Dedifferentiated amniotic fluid mesenchymal stem cell (primary cell): ENCODE measurements at regions not wholly inside any gene's neighbourhood (a gene's known extent, or its start where the extent isn't known, plus 50 kb on each side); places are given as distances from the start of the nearest gene placed in this dataset.

Source experiments
- DNase-seq: peaks from one replicate; pipeline ENCODE4 v3.0.0-alpha.2; 2016; ENCODE audit errors: extremely low spot score

GRCh38 chr10:113442336-113442735, 110.5 kb upstream of the HABP2 start:
- no peak for DNase-seq

GRCh38 chr10:113443141-113443925, 109.5 kb upstream of the HABP2 start:
- DNase-seq = no peak

DNA sequence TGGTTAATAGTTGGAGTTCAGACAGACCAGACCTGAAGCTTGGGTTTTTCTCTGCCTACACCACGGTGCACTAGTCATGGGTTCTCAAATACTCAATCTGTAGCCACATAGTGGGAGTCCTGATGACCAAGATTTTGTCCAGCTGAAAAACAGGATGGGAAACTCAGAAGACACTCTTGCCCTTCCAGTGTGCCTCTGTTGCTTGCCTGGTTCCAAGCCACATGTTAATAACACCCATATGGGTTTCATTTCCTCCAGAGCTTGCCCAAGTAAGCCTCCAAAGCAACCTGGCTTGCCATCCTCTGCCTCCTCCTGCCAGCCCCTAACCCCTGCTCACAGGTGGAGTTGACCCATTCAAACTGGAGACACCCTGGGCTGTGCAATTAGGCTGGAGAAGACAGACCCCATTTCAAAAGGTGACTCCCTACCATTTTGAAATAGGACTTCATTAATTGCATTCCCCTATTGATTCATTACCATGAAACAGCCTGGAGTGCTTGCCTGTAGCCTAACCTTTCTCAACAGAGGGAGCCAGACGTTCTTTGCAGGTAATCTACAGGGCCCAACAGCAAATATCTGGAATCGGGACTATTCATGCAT, 108.0 kb upstream of the HABP2 start:
- DNase-seq = no peak

- no peak for DNase-seq
Observed at GRCh38 chr10:113445736-113446135, 107.1 kb upstream of the HABP2 start.

- DNase-seq = no peak
Observed at GRCh38 chr10:113446739-113447138, 106.1 kb upstream of the HABP2 start.

DNA sequence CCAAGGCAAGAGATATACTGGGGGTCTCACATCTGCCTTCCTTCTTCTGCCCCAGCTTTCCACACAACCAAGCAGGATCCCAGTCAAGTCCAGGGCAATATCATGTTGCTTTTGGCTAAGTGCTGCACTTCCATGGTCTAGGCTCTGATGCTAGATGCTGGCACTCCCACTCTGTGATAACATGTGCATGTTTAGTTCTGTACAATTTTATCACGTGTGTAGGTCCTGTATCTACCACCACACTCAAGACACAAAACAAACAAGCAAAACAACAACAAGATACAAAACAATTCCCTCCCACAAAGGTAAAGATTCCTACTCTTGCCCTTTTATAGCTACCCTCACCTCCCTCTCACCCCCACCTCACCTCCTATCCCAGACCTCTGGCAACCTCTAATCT, 105.6 kb upstream of the HABP2 start:
- no peak for DNase-seq

DNA sequence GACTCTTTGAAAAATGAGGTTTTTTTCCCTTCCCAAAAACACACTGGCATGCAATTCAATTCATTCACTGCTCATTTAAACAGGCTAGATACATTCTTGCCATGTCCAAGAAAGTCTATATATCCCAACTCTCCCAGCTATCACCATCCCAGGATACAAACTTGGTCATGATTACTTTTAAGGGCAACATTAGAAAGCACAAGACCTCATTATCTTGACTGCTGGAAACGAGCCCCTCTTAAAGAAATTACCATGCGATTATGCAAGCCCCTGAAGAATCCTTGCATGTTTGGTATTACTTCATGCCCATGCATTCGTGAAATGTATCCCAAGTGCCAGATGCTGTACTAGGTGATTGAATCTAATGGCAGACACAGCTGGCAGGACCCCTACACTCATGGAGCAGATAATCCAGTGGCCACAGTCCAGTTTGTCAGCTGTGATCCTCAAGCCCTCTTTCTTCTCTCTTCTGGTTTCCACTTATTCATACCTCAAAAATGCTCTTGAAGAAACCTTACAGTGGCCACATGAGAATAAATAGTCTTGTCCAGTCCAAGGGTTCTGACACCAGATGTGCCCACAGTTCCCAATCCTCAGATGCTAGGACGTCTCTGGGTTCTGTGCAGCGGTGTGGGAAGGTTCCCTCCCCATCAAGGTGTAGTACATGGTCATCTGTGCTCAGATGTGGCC, 103.7 kb upstream of the HABP2 start:
- no peak for DNase-seq

DNA sequence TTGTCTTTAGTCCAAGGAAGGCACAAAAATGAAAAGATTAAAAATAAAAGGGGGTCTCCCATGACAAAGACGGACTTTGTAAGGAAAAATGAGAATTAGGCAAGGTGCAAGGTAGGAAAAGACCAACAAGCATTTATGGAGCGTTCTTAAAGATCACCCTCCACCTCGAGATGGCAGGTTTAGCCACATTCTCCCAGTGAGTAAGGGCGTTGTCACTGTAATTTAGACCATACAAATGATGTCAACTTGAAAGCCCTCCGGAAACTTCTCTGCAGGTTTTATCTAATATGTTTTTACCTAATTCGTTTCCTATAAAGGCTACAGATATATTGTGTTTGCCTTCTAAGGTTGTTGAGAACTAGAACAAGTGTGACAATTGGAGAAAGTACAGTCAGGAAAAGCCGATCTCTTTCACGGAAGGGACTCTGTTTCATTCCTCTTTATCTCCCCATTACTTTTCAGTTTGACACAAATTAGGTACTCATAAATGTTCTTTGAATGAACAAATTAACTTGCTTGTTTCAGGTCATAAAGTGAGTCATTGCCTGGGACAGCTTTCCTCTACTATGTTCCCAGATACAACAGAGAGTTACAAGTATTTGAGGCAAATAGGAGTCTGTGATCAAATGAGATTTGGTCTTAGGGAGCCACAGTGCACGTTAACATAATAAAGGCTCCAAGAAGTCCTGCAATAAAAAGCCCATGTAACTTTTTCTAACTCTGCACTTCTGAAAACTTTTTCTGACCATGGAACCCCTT, 102.6 kb upstream of the HABP2 start:
- no peak for DNase-seq

DNA sequence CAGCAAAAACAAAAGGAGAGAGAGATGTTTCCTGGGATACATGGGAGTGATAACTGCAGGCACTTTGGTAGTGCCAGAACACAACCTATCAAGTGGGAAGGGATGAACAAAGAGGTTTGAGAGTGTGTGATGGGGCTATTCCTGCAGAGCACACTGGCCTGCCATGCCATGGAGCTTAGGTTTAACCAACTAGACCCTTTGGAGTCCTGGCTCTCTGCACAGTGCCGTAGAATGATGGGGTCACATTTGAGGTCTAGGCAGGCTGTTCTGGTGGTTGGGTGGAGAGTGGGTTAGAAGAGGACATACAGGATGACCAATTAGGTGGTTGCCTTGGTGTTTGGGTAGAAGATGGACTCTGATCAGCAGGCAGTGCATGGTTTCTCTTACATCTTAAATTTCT, 101.9 kb upstream of the HABP2 start:
- no peak for DNase-seq

DNA sequence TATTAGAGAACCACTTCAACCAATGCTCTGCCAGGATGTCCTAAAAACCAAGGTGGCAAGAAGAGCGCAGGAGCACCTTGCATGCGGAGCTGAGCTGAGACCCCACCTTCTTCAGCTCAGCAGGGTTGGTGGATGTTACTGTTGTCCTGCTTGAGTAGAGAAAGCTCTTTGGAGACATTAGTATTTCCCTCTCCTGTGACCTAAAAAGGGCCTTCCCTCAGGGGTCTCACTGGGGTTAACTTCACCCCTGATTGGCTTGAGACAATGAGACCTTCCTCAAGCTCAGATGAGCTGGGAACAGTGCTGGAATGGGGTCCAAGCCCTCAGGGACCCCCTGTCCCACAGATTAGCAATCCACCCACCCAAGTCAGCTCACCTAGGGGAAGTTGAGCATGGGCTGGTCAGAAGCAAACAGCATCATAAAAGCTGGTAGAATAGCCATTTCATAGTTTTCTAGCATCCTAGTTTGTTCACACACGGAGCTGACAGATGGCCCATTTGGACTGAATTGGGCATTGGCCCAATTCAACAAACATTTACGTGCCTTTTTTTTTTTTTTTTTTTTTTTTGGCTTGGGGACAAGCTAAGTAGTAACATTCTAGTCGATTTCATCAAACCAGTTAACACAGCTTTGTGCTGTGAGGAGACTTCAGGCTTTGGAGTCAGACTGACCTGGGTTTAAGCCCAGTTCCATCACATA, 100.6 kb upstream of the HABP2 start:
- DNase-seq = no peak

- no peak for DNase-seq
Observed at GRCh38 chr10:113453351-113453750, 99.5 kb upstream of the HABP2 start.

- DNase-seq = peak; percentile 31
Observed at GRCh38 chr10:113454341-113455061, 98.4 kb upstream of the HABP2 start.

DNA sequence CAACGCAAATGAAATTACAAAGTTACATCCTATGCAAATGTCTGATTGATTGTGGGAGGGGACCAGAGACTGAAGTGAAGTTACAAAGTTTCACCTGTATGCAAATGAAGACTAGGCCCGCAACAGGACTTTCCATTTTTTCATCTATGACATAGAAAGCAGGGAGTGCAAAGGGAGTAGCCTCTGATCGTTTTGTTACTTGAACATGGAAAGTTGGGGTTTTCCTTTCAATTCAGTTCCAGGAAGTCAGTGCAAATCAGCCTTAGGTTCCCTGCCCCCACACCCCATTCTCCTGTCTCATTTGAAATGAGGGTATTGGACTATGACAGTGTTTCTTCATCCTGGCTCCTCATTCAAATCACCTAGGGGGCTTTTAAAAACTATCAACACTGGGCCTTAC, 96.9 kb upstream of the HABP2 start:
- DNase-seq = no peak

DNA sequence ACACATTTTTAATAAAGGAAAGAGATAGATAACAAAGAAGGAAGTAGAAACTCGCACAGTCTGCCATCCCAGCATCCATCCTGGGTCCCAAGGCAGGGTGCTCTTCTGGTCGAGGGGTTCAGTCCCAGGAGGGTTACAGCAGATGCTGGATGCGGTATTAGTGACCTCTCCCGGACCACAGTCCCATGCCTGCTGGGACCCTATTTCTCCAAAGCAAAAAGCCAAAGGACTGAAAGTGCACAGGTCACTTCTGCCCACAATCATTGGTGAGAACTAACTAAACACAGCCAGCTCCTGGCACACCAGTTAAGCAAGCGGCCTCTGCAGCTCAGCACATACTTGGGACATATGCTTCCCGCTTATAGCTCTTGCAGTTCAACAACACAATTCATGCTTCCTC, 96.1 kb upstream of the HABP2 start:
- no peak for DNase-seq

- DNase-seq = no peak
Observed at GRCh38 chr10:113457408-113457807, 95.4 kb upstream of the HABP2 start.

- DNase-seq = no peak
Observed at GRCh38 chr10:113458451-113458850, 94.4 kb upstream of the HABP2 start.

DNA sequence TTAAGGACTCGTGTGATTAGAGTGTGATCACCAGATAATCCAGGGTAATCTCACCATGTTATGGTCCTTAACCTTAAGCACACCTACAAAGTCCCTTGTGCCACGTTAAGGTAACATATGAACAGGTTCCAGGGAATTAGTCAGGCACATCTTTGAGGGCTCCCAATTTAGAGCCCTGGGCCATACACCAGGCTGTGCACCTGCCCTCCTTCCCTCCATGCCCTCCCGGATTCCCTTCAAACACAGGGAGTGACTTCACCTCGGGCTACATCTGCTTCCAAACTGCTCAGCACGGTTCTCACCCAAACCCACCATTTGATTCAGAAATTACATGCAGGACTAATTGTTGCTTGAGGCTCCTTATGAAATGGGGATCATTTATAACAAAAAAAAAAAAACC, 93.9 kb upstream of the HABP2 start:
- DNase-seq = no peak

- no peak for DNase-seq
Observed at GRCh38 chr10:113459626-113460280, 93.1 kb upstream of the HABP2 start.

DNA sequence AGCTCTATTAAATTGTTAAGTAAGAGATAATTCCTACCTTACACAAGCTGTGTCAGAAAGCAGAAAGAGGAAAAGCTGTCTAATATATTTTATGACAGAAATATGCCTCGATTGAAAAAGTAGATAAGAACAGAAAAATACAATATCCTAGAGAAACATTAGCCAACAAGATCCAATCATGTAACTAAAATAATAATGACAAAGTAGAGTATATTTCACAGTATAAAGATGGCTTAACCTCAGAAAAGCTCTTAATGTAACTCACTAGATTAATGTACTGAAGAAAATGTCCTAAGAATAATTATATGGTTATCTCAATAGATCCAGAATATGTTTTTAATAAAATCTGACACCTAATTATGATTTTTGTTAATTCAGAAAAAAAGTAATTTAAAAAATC, 89.8 kb upstream of the HABP2 start:
- no peak for DNase-seq

- peak; percentile 86 for DNase-seq
Observed at GRCh38 chr10:113463777-113464176, 89.1 kb upstream of the HABP2 start.

DNA sequence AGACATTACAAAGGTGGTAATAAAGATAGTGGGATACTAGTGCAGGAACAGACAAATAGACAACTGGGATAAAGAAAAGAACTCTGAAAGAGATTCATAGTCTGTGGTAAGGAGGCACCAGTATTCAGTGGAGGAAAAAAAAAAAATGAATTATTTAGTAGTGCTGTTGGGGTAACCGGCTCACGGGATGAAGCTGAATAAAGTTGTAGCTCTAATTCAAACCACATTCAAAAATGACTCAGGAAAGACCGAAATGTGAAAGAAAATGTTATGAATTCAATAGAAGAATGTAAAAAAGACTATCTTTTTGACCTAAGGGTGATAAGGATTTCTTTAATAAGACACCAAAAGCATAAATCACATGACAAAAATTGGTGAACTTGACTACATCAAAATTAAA, 83.1 kb upstream of the HABP2 start:
- DNase-seq = no peak
